Vagina (tissue), 2 donors: ENCODE measurements at regions not wholly inside any gene's neighbourhood (a gene's known extent, or its start where the extent isn't known, plus 50 kb on each side); places are given as distances from the start of the nearest gene placed in this dataset.
A peak's percentile ranks its signal among the peaks of the same experiment; 100 is the strongest.

Source experiments
- DNase-seq, 2 donors: peaks; one replicate each; pipeline ENCODE4 v3.0.0-alpha.2; 2017; ENCODE audit errors: extremely low spot score in 2 of 2
- H3K27ac ChIP-seq: fragments of 200-600 bp; sonication (generic); one replicate; pipeline ENCODE4 v1.5.1; 2019
- H3K27me3 ChIP-seq: fragments of 200-600 bp; sonication (generic); one replicate; pipeline ENCODE4 v1.5.1; 2019
- H3K36me3 ChIP-seq, 2 donors: fragments of 200-600 bp; sonication (generic); one replicate each; pipeline ENCODE4 v1.5.1; 2017 to 2019
- H3K4me1 ChIP-seq: fragments of 200-600 bp; sonication (generic); one replicate; pipeline ENCODE4 v1.5.1; 2019
- H3K4me3 ChIP-seq, 2 donors: fragments of 200-600 bp; sonication (generic); 1 replicate in 1 of 2; 2 replicates in 1 of 2; pipeline ENCODE4 v1.5.1; 2016 to 2019
- H3K9me3 ChIP-seq: fragments of 200-600 bp; sonication (generic); one replicate; pipeline ENCODE4 v1.5.1; 2019
- CTCF ChIP-seq, 3 experiments: fragments of 450-650 bp in 2 of 3; fragments of 200-600 bp in 1 of 3; sonication (generic) in 1 of 3; IDR thresholded peaks; one replicate each; pipeline ENCODE4 v1.5.1; 2017 to 2019; ENCODE audit warnings: antibody characterized with exemption in 3 of 3, mild to moderate bottlenecking in 2 of 3, moderate library complexity in 2 of 3
- POLR2A ChIP-seq, 2 donors: fragments of 450-650 bp; IDR thresholded peaks; one replicate each; pipeline ENCODE4 v1.6.1; 2017; ENCODE audit warnings: antibody characterized with exemption in 2 of 2, mild to moderate bottlenecking in 2 of 2, moderate library complexity in 2 of 2
- POLR2AphosphoS5 ChIP-seq, 2 donors: sonication (generic); formaldehyde crosslinking; IDR thresholded peaks; one replicate each; pipeline ENCODE4 v1.9.0; 2017; ENCODE audit warnings: antibody characterized with exemption in 2 of 2, mild to moderate bottlenecking in 2 of 2, low read depth in 1 of 2; ENCODE audit not compliant: insufficient read depth in 1 of 2
- intact Hi-C: fragments of 100-400 bp; cut with DNase I; formaldehyde crosslinking; loops from one replicate; pipeline ENCODE4 v1.15.1; 2023

- Histone ChIP-seq H3K36me3 (no peaks in the 10 kb centered on the region), H3K4me1 (no peaks in the 10 kb centered on the region), H3K9me3 (no peaks in the 10 kb centered on the region), H3K27me3 (no peaks in the 10 kb centered on the region), H3K4me3 (no peak overlapping the region), H3K27ac (no peak overlapping the region)
- TF ChIP-seq POLR2AphosphoS5 (IDR thresholded peaks at IDR 0.05; ENCODE audit: insufficient read depth in 1 of 2, low read depth in 1 of 2) (no peak), POLR2A (IDR thresholded peaks at IDR 0.05) (no peak), CTCF (IDR thresholded peaks at IDR 0.05) (no peak)
- no peak for DNase-seq
- intact Hi-C loops, result no loop called here
Observed at GRCh38 chr14:71833476-71833875, 98.8 kb upstream of the RGS6 start.

GRCh38 chr14:71834284-71835204 is 97.7 kb upstream of the RGS6 start:
- Histone ChIP-seq H3K9me3 (no peaks in the 10 kb centered on the region), H3K4me1 (no peaks in the 10 kb centered on the region), H3K4me3 (no peak overlapping the region), H3K36me3 (no peaks in the 10 kb centered on the region), H3K27me3 (no peaks in the 10 kb centered on the region), H3K27ac (no peak overlapping the region)
- intact Hi-C loops, result no loop called here
- TF ChIP-seq CTCF (IDR thresholded peaks at IDR 0.05) (no peak), POLR2A (IDR thresholded peaks at IDR 0.05) (no peak), POLR2AphosphoS5 (IDR thresholded peaks at IDR 0.05; ENCODE audit: insufficient read depth in 1 of 2, low read depth in 1 of 2) (no peak)
- DNase-seq, result no peak

GRCh38 chr14:71852181-71852580 is 80.0 kb upstream of the RGS6 start:
- no peaks in the 10 kb centered on the region for H3K4me1 ChIP-seq
- H3K9me3 ChIP-seq, result no peaks in the 10 kb centered on the region
- no peak for TF ChIP-seq POLR2AphosphoS5 (IDR thresholded peaks at IDR 0.05; ENCODE audit: insufficient read depth in 1 of 2, low read depth in 1 of 2)
- no peak for TF ChIP-seq POLR2A (IDR thresholded peaks at IDR 0.05)
- no peak for TF ChIP-seq CTCF (IDR thresholded peaks at IDR 0.05)
- intact Hi-C loops, result no loop called here
- no peak overlapping the region for H3K27ac ChIP-seq
- no peaks in the 10 kb centered on the region for H3K27me3 ChIP-seq
- no peak for DNase-seq
- no peaks in the 10 kb centered on the region for H3K36me3 ChIP-seq
- no peak overlapping the region for H3K4me3 ChIP-seq

GRCh38 chr14:71855399-71856036 is 76.7 kb upstream of the RGS6 start:
- Histone ChIP-seq H3K4me1 (no peaks in the 10 kb centered on the region), H3K27me3 (no peaks in the 10 kb centered on the region), H3K9me3 (no peaks in the 10 kb centered on the region), H3K36me3 (no peaks in the 10 kb centered on the region), H3K4me3 (no peak overlapping the region), H3K27ac (no peak overlapping the region)
- DNase-seq, result no peak
- intact Hi-C loops, result no loop called here
- TF ChIP-seq CTCF (IDR thresholded peaks at IDR 0.05) (peak in 1 of 3 experiments; percentile 26), POLR2A (IDR thresholded peaks at IDR 0.05) (no peak), POLR2AphosphoS5 (IDR thresholded peaks at IDR 0.05; ENCODE audit: insufficient read depth in 1 of 2, low read depth in 1 of 2) (no peak)
